Ovary (tissue), 3 donors: ENCODE measurements at regions not wholly inside any gene's neighbourhood (a gene's known extent, or its start where the extent isn't known, plus 50 kb on each side); places are given as distances from the start of the nearest gene placed in this dataset.

Experiments used
- CTCF ChIP-seq, 3 donors: fragments of 450-650 bp in 2 of 3; fragments of 200-600 bp in 1 of 3; IDR thresholded peaks; one replicate each; pipeline versions ENCODE4 v1.5.1 to v1.8.0; 2016 to 2022; ENCODE audit warnings: antibody characterized with exemption in 3 of 3, mild to moderate bottlenecking in 1 of 3
- POLR2A ChIP-seq: fragments of 450-650 bp; IDR thresholded peaks from one replicate; pipeline ENCODE4 v1.6.1; 2017; ENCODE audit warnings: antibody characterized with exemption, mild to moderate bottlenecking, moderate library complexity
- donor health status: DM: no; HTN: no; CAD: no.

- TF ChIP-seq CTCF (IDR thresholded peaks at IDR 0.05) (no peak), POLR2A (no peak)
These were observed 120.7 kb upstream of the VPREB1 start for GRCh38 chr22:22123960-22124278.
